Activated CD8-positive, alpha-beta memory T cell treated with anti-CD3 and anti-CD28 coated beads for 36 hours (primary cell): ENCODE measurements at regions not wholly inside any gene's neighbourhood (a gene's known extent, or its start where the extent isn't known, plus 50 kb on each side); places are given as distances from the start of the nearest gene placed in this dataset.

Experiments used
- CTCF ChIA-PET: fragments of 350-600 bp; sonication (Branson Sonifier 250); formaldehyde crosslinking; loops from one replicate; lab custom pipeline; 2021; ENCODE audit warnings: antibody characterized with exemption; lab: Charles Lee
- POLR2A ChIA-PET: fragments of 350-600 bp; sonication (Branson Sonifier 250); formaldehyde crosslinking; loops from one replicate; lab custom pipeline; 2021; ENCODE audit warnings: antibody characterized with exemption; lab: Charles Lee

GRCh38 chr4:22162454-22162853 is 213.9 kb upstream of the KCNIP4 start:
- ChIA-PET POLR2A (no interaction called here), CTCF (no interaction called here)

- ChIA-PET CTCF (no interaction called here), POLR2A (no interaction called here)
These were observed 182.2 kb upstream of the KCNIP4 start for GRCh38 chr4:22130741-22131140.

- ChIA-PET CTCF (no interaction called here), POLR2A (no interaction called here)
These were observed 181.0 kb upstream of the KCNIP4 start for GRCh38 chr4:22129454-22130029.

GRCh38 chr4:22122062-22122461 is 173.5 kb upstream of the KCNIP4 start:
- ChIA-PET POLR2A (no interaction called here), CTCF (no interaction called here)

GRCh38 chr4:22115262-22115661 is 166.7 kb upstream of the KCNIP4 start:
- CTCF ChIA-PET: no interaction called here
- POLR2A ChIA-PET: no interaction called here

GRCh38 chr4:22103768-22104167 is 155.2 kb upstream of the KCNIP4 start:
- ChIA-PET CTCF (no interaction called here), POLR2A (no interaction called here)

- ChIA-PET POLR2A (no interaction called here), CTCF (no interaction called here)
These were observed 151.3 kb upstream of the KCNIP4 start for GRCh38 chr4:22099896-22100295.

GRCh38 chr4:22097596-22097995 is 149.0 kb upstream of the KCNIP4 start:
- ChIA-PET CTCF (no interaction called here), POLR2A (no interaction called here)

GRCh38 chr4:22094217-22094616 is 145.6 kb upstream of the KCNIP4 start:
- POLR2A ChIA-PET: no interaction called here
- CTCF ChIA-PET: no interaction called here

GRCh38 chr4:22093126-22093525 is 144.6 kb upstream of the KCNIP4 start:
- ChIA-PET CTCF (no interaction called here), POLR2A (no interaction called here)

GRCh38 chr4:22091906-22092305 is 143.3 kb upstream of the KCNIP4 start:
- POLR2A ChIA-PET: no interaction called here
- CTCF ChIA-PET: no interaction called here

GRCh38 chr4:22091352-22091717 is 142.8 kb upstream of the KCNIP4 start:
- POLR2A ChIA-PET: no interaction called here
- CTCF ChIA-PET: no interaction called here

- POLR2A ChIA-PET: no interaction called here
- CTCF ChIA-PET: no interaction called here
These were observed 142.2 kb upstream of the KCNIP4 start for GRCh38 chr4:22090661-22091351.

- CTCF ChIA-PET: no interaction called here
- POLR2A ChIA-PET: no interaction called here
These were observed 129.0 kb upstream of the KCNIP4 start for GRCh38 chr4:22077571-22077970.

GRCh38 chr4:22072726-22073125 is 124.2 kb upstream of the KCNIP4 start:
- ChIA-PET POLR2A (no interaction called here), CTCF (no interaction called here)

GRCh38 chr4:22072240-22072639 is 123.7 kb upstream of the KCNIP4 start:
- ChIA-PET CTCF (no interaction called here), POLR2A (no interaction called here)

GRCh38 chr4:22071749-22072148 is 123.2 kb upstream of the KCNIP4 start:
- POLR2A ChIA-PET: no interaction called here

GRCh38 chr4:22070256-22070655 is 121.7 kb upstream of the KCNIP4 start:
- CTCF ChIA-PET: no interaction called here
- POLR2A ChIA-PET: no interaction called here

More at GRCh38 chr4:22071749-22072148, 123.2 kb upstream of the KCNIP4 start:
- CTCF ChIA-PET: no interaction called here

GRCh38 chr4:22063613-22064012 is 115.0 kb upstream of the KCNIP4 start:
- POLR2A ChIA-PET: no interaction called here
- CTCF ChIA-PET: no interaction called here

GRCh38 chr4:22062676-22063075 is 114.1 kb upstream of the KCNIP4 start:
- POLR2A ChIA-PET: no interaction called here

GRCh38 chr4:22055954-22056353 is 107.4 kb upstream of the KCNIP4 start:
- ChIA-PET CTCF (no interaction called here), POLR2A (no interaction called here)

More at GRCh38 chr4:22062676-22063075, 114.1 kb upstream of the KCNIP4 start:
- CTCF ChIA-PET: no interaction called here

- ChIA-PET CTCF (no interaction called here), POLR2A (no interaction called here)
These were observed 103.5 kb upstream of the KCNIP4 start for GRCh38 chr4:22052076-22052475.
